ENCODE measurements at regions not wholly inside any gene's neighbourhood (a gene's known extent, or its start where the extent isn't known, plus 50 kb on each side); places are given as distances from the start of the nearest gene placed in this dataset.

DNA sequence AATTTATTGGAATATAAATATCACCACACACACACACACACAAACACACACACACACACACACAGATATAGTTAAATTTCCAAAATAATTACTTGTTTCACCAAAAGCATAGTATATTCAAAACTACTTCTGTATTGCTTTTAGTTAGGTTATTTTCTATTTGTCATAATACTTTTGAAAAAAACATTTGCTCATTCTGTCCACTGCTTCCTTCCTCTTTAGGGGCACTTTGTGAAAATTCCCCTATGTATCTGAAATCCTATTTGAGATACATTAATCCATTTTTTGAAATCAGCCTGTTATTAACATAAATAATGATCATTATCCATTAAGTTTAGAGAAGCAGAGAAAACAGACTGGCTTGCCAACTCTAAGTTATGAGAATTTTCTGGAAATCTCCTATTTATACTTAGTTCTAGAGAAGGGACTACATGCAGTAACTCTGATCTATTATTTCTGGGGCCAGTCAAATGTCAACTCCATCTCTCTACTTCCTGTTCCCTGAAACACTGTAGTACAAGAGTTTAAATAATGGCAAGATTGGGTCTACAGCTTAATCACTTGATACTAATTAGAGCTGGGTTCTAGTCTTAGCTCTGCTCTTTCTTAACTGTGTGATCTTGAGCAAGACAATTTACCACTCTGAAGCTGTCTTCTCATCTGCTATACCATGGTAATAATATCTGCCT lies 54.4 kb upstream of the GPR174 start:
- no peak for TF ChIP-seq EZH2phosphoT487 (conservative IDR thresholded peaks at IDR 0.05; ENCODE audit: low read length)
- TF ChIP-seq, protein P1, sequence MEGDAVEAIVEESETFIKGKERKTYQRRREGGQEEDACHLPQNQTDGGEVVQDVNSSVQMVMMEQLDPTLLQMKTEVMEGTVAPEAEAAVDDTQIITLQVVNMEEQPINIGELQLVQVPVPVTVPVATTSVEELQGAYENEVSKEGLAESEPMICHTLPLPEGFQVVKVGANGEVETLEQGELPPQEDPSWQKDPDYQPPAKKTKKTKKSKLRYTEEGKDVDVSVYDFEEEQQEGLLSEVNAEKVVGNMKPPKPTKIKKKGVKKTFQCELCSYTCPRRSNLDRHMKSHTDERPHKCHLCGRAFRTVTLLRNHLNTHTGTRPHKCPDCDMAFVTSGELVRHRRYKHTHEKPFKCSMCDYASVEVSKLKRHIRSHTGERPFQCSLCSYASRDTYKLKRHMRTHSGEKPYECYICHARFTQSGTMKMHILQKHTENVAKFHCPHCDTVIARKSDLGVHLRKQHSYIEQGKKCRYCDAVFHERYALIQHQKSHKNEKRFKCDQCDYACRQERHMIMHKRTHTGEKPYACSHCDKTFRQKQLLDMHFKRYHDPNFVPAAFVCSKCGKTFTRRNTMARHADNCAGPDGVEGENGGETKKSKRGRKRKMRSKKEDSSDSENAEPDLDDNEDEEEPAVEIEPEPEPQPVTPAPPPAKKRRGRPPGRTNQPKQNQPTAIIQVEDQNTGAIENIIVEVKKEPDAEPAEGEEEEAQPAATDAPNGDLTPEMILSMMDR (IDR thresholded peaks at IDR 0.05; ENCODE audit: insufficient read depth, low read length, poor library complexity, severe bottlenecking), result no peak
- Histone ChIP-seq H3K36me3 (ENCODE audit: low read length) (no peaks in the 10 kb centered on the region), H3K27me3 (ENCODE audit: low read length) (no peaks in the 10 kb centered on the region), H3K79me2 (ENCODE audit: insufficient read depth, low read length) (no peaks in the 10 kb centered on the region), H3K4me2 (ENCODE audit: low read depth, low read length, poor library complexity, severe bottlenecking) (no peak overlapping the region), H4K20me1 (ENCODE audit: low read depth, low read length) (no peaks in the 10 kb centered on the region), H3K9ac (ENCODE audit: low read length) (no peak overlapping the region), H3F3A (ENCODE audit: insufficient read depth) (no peaks in the 10 kb centered on the region), H3K27ac (ENCODE audit: low read depth, low read length) (no peak overlapping the region), H2AFZ (ENCODE audit: low read depth, low read length, severe bottlenecking) (no peak overlapping the region), H3K4me3 (ENCODE audit: insufficient read depth, low read length, poor library complexity, severe bottlenecking) (no peak overlapping the region), H3K9me3 (ENCODE audit: insufficient read depth, low read length) (no peaks in the 10 kb centered on the region), H3K9me2 (replicated peaks; ENCODE audit: insufficient read depth, low read length) (no peaks in the 10 kb centered on the region)

DNA sequence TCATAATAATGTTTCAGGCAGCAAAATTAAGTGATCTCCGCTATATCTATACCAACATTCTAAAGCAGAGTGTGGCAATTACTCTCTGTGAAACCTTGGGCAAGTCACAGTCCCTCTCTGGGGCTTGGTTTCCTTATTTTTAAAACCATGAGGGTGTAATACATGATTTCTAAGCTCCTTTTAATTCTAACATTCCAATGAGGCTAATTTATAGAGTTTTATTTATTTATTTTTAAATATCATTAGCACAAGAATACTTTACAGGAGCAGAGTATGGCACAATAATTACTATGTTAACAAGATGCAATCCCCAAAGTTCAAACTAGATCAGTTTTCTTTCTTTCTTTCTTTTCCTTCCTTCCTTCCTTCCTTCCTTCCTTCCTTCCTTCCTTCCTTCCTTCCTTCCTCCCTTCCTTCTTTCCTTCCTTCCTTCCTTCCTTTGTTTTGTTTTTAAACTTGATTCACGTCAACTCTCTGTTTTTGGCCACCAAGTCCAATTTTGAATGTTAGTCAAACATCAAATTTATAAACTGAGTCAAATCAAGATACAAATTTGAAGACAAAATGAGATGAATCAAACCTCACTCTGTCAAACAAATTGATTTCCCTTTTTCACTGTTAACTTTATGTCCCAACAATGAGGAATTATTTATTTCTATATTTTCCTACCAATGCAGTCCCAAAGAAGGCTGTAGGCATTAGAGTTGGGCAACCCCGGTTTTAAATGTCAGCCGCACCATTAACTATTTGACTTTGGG lies 50.2 kb upstream of the GPR174 start:
- H2AFZ ChIP-seq (ENCODE audit: low read depth, low read length, severe bottlenecking), result no peak overlapping the region
- H3F3A ChIP-seq (ENCODE audit: insufficient read depth), result no peaks in the 10 kb centered on the region
- TF ChIP-seq, protein P1 (IDR thresholded peaks at IDR 0.05; ENCODE audit: insufficient read depth, low read length, poor library complexity, severe bottlenecking), result no peak
- TF ChIP-seq EZH2phosphoT487 (conservative IDR thresholded peaks at IDR 0.05; ENCODE audit: low read length), result no peak
- no peak overlapping the region for H3K4me2 ChIP-seq (ENCODE audit: low read depth, low read length, poor library complexity, severe bottlenecking)
- H3K4me3 ChIP-seq (ENCODE audit: insufficient read depth, low read length, poor library complexity, severe bottlenecking), result no peak overlapping the region
- no peaks in the 10 kb centered on the region for H3K27me3 ChIP-seq (ENCODE audit: low read length)
- no peak overlapping the region for H3K9ac ChIP-seq (ENCODE audit: low read length)
- H3K27ac ChIP-seq (ENCODE audit: low read depth, low read length), result no peak overlapping the region
- no peaks in the 10 kb centered on the region for H3K9me3 ChIP-seq (ENCODE audit: insufficient read depth, low read length)
- no peaks in the 10 kb centered on the region for H3K79me2 ChIP-seq (ENCODE audit: insufficient read depth, low read length)
- H4K20me1 ChIP-seq (ENCODE audit: low read depth, low read length), result no peaks in the 10 kb centered on the region
- no peaks in the 10 kb centered on the region for H3K9me2 ChIP-seq (replicated peaks; ENCODE audit: insufficient read depth, low read length)
- no peaks in the 10 kb centered on the region for H3K36me3 ChIP-seq (ENCODE audit: low read length)
